HG03025 (cell line): ENCODE measurements at regions not wholly inside any gene's neighbourhood (a gene's known extent, or its start where the extent isn't known, plus 50 kb on each side); places are given as distances from the start of the nearest gene placed in this dataset.

Experiments
- ATAC-seq: cut with Tn5 transposase; IDR thresholded peaks from one replicate; pipeline ENCODE4 v1.9.1; 2021; ENCODE audit warnings: mild to moderate bottlenecking, moderate library complexity; ENCODE audit not compliant: unreplicated experiment, low FRiP score

DNA sequence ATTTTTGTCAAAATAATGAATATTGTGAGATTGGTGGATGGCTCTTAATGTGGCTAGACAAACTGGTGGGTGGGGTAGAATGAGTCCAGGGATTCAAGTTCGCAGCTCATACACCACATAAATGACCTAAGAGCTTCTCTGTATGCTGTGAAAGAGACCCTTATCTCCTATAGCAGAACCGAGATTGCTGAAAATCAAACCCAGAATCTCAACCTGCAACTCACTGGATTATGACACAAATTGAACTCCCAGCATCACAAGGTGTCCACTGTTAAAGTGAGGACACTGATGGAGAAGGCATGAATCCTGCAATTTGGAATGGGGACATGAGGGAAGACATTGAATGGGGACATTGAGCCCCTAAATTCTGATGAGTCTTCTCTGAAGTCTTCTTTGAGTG, 51.3 kb upstream of the CNKSR3 start:
- ATAC-seq, result no peak

DNA sequence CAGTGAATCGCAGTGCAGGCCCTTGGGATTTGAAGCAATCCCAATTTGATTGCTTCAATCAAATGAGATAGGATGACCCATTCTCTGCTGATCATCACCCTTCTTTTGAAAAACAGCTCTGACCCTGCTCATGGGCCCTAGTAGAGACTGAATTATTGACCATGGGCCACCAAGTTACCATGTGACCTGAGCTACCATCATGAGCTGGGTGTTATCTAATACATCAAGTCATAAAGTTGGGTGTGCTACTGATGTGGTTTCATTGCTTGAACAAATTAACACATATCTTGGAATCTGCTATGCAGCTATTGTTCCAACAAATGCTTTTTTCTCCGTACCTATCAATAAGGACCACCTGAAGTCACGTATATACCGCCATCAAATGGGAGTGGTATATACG, 54.8 kb upstream of the CNKSR3 start:
- no peak for ATAC-seq

DNA sequence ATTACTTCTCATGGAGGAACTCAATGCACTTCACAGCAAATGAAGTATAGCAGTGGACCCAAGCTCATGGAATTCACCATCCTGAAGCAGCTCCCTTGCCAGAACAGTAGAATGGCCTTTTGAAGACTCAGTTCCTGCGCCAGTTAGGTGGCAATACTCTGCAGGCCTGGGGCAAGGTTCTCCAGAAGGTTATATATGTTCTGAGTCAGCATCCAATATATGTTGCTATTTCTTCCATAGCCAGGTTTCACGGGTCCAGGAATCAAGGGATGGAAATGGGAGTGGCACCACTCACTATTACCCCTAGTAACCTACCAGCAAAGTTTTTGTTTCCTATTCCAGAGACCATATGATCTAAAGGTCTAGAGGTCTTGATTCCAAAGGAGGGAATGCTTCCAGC, 56.4 kb upstream of the CNKSR3 start:
- ATAC-seq, result no peak

DNA sequence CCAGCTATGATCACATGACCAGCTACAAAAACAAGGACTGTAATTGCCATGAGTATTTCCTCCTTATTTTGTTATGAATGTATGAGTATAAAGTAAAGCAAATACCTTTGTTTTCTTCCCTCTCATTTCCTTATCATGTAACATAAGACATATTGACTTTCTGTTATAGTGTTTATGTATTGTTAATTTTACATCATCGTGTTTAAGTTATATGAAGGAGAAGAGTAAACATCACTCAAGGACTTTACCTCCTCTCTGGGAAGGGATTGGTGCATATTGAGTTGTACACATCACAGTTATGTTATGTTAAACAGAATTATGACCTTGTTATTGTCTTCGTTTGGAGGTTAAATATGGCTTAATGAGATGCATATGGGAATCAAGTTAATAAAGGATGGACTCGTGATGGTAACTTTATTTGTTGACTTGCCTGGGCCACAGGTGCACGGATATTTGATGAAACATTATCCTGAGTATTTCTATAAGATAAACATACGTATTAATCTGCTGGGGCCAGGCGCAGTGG, 57.3 kb upstream of the CNKSR3 start:
- ATAC-seq, result no peak

DNA sequence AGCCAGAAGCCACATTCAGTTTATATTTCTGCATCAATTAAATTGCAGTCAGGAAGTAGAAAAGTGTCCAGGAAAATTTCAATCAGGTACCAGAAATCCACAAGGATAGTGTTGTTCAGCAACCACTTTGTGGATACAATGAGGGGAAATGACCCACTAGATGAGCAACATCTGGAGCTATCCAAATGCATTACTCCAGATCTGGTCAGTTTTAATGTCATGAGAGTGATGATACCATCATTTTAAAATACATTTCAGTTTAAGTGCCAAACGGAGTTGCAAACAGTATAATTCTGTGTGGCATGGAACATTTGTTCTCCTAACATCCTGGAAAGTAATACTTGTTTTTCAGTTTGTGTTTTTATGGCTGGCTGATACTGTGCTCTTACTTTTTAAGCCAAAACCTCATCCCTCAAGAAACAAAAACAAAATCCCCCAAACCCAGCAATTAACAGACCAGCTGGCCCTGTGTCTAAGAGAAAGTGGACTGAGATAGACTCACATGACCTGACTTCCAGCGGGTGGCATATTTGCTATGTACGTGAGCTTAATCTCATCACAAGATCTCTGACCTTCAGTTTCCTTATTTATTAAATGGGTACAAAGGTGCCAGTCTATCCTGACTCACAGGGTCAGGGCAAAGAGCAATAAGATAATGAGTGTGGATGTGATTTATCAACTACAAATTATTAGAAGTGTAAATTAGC, 58.8 kb upstream of the CNKSR3 start:
- no peak for ATAC-seq

DNA sequence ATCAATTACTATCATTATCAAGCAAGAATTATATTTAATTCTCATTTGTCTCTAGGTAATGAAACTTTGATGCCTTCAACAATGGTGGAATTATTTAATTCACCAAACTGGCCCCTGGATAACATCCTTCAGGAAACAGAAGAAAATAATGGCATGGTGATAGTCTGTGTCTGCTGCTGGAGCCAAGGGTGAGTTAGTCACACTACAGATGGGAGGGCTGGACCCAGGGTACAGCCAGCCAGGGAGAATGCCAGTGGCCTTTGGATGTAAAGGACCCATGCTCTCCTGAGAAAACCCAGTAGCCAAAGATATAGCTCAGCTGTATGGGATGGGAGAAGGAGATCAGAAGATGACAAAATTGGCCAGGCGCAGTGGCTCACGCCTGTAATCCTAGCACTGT, 60.0 kb upstream of the CNKSR3 start:
- no peak for ATAC-seq

DNA sequence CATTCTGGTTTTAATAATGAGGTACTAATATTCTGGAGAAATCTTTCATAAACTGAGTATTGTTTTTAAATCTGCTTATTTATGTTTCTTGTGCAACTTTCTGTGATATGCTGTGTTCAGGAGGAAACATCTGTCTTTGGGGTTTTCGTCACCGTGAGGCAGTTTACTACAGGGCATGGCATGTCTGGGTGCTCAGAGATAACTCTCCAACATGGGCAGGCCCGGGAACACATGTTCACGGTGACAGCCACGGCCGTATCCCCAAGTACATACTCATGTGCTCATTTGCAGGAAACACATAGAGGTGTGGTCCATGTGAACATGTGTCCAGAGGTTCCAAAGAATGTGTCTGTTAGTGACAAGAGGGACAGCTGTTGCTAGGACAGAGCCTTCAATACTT, 62.1 kb upstream of the CNKSR3 start:
- no peak for ATAC-seq

DNA sequence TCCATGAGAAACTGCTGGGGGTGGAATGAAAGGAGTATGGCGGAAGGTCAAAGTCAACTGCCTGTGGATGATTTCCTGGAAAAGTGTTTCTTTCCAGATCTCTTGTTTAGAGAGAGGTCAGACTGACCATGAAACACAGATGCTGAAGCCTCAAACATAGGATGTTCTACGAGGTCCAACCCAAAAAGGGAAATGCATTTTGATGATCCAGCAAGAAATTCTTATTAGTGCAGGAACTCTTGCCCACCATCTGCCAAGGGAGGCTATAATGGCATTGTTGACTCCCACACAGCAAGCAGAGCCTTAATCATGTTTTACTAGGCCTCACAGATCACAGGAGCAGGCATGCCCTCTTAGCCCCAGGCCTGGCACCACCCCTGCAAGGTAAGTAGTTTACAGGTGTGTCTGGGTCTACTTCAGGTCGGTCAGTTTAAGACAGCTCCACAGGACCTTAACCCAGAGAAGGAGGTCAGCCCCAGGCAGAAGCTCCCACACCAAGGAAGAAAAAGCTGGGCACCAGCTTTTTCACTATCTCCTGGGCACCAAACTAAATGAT, 67.6 kb upstream of the CNKSR3 start:
- ATAC-seq, result no peak

DNA sequence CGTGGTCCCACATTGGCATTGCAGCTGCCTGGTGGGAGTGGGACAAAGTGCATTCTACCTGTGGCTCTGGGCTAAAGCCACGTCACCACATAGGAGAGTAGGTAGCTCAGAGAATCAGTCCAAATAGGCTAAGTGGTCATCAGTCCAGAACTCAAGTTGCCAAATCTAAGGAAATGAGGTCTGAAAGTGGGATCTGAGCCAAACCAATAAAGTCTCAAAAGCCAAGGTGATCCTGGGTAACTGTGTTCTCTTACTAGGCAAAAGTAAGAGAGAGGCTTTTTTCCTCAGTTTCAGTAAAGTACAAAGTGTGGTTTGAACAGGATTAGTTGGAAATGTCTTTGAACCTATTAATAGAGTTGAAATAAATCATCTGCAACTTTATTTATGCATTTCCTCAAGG, 68.6 kb upstream of the CNKSR3 start:
- no peak for ATAC-seq

DNA sequence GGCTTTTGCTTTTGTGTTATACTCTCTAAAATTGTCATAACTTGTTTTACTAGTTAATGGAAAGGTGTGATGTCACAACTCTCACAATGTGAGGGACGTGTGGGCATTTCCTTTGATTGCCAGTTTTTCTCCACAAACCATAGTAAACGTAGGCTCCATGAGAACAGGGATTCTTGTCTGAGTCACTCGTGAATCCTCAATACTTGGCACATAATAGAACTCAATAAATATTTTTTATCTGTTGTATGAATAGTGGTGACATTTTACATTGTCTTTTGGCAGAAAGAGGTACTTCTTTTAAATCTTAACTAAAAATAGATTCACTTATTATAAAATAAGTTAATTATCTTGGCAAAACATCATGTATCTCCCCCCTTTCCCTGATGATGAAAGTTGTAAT, 69.0 kb upstream of the CNKSR3 start:
- ATAC-seq, result no peak

DNA sequence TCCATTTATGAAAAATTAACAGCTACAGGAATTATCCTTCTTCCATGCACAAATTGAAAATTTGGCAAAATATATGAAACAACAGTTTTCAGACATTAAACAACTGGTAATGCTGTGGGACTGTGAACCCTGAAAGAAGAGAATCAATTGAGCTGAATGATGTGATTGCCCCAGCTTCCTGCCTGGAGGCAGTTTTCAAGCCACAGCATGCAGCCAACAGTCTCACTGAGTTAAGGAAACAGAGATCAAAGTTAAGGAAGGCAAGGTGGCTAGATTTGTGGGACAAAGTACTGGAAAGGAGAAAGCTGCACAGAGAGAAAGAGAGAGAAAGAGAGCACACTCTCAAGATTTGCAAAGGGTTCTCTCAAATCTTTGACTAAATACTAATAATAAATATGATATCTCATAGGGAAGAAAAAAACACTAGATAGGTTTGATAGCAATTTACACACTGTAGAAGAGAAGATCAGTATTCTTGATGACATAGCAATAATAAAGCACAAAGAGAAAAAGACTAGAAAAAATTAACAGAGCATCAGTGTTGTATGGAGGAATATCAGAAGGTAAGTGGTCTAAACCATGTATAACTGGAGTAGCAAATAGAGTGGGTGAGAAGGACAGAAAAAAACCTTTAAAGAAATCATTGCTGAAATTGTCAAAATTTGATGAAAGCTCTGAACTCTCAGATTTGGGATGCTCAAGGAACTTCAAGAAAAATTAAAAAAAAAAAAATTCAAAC, 70.1 kb upstream of the CNKSR3 start:
- ATAC-seq, result no peak

DNA sequence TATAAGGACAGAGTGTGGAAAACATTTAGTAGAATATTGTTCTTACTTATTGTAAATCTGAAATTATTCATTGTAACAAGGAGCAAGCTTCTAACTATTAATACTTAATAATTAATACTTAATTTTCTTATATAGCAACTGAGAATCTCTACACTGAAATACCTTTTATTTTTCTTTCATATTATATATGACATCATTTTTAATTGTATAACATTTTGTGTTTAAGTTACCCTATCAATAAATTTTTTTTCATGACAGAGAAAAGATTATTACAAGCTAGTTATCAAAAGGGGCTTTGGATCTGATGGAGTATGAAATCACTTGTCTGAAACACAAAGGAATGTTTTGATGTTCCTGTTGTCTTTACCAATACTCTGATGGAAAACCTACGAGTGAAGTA, 72.2 kb upstream of the CNKSR3 start:
- ATAC-seq, result no peak

DNA sequence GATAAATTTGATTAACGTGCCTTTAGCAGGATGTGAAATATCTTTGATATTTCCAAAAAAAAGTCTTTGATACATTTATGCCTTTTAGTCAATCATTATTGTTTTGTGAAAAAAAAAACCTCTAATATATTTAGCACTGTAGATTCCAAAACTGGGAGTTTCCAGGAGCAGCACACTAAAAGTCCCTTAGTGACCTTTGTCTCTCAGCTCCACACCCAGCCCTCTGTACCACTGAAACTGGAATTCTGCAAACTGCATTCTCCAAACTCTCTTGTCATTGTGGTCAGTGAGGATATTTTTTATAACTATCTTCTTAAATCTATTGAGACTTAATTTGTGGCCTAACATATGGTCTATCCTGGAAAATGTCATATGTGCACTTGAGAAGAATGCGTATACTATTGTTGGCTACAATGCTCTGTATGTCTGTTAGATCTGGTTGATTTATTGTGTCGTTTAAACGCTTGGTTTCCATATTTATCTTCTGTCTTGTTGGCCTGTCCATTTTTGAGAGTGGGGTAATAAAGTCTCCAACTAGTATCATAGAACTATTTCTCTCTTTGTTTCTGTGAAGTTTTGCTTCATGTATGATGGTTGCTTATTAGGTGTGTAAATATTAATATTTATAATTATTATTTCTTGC, 73.2 kb upstream of the CNKSR3 start:
- no peak for ATAC-seq

DNA sequence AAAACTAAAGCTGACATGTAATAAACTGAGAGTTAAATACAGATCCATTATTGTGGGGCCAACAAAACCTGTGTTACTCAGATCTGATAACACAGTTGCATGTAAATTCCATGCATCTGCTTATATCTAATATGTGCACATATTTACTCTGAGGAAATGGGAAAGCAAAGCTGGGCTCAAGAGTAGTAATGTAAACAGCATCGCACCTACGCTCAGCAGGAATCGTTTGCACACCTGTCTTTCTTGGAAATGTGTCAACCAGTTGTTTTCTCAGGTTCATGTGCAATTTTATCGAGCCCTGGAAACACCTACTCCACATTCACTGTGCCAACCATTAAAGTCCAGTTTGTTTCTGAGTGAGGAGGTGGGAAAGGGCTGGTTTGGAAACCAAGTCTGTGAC, 80.3 kb upstream of the CNKSR3 start:
- ATAC-seq, result no peak

DNA sequence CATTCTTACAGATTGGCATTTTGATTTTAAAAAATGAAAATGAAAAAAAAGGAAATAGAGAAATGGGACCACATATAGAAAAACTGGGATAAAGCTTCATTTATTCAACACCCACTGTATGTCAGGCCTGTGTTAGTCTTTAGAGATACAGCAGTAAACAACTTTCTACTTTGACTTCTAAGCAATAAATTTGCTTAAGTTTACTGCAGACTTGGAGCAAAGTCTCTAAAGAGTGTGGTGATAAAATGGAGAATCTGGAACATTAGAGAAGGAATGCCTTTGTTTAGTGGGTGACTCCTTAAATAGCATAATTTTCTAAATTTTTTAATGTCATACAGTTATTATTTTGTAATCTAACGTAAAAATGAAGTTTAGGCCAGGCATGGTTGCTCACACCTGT, 80.7 kb upstream of the CNKSR3 start:
- no peak for ATAC-seq

DNA sequence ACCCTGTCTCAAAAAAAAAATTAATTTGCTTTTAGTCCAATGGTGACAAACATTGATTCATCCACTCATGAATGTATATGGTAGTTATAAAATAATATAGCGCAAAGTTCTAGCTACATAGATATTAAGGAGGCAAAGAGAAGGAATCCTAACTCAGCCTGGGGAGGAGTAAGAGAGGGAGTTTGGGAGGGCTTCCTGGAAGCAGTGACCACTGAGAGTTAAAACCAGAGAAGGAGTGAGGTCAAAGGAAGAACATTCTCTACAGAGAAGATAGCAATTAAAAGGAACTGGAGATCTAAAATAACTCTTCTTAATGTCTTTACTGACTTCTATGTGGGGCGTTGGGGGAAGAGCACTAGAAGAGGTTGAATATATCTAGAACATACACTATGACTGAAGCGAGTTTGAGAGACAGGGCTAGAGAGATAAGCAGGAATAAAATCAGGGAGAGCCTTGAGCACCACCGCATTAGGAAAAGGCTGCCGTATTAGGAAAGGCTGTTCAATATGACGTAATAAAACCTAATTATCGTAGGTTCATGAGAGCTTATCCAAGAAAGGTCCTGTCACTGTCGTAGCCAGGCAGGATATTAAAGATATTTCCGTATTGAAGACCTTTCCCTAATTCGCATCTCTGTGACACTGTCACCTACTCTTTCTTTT, 81.8 kb upstream of the CNKSR3 start:
- no peak for ATAC-seq

DNA sequence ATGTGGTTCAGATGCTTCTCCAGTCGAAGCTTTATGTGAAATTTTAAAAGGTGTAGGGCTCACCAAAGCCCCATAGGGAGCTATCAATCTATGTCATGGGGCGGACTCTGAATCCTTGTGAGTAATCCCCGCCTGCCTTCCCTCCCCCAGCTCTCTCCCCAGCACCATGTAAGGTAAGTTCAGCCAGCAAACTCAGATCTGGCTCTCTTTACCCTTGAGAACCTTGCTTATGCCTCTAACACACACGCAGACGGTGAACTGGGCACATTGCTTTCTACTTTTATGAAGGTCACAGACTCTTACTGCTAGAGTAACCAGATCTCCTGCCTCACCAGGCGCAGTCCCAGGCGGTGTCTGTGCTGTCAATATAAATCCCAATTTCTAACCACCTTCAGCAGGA, 82.6 kb upstream of the CNKSR3 start:
- no peak for ATAC-seq

DNA sequence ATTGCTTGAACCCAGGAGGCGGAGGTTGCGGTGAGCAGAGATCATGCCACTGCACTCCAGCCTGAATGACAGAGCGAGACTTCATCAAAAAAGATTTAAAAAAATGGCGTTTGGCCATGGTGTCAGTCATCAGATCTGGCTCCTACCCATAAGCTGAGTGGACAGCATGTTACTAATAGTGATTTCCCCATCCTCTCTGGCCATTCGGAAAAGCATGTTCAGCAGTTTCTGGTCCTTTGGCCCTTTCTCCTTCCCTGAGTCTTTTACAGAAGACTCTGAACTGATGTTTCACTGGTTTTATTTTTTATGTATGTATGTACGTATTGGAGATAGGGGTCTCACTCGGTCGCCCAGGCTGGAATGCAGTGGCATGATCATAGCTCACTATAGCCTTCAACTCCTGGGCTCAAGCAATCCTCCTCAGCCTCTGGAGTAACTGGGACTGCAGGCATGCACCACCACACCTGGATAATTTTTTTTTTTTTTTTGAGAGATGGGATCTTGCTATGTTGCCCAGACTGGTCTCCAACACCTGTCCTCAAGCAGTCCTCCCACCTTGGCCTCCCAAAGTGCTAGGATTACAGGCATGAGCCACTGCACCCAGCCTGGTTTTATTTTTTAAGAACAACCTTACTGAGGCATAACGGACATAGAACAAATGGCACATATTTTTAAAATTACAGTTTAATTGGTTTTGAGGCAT, 84.2 kb upstream of the CNKSR3 start:
- no peak for ATAC-seq

DNA sequence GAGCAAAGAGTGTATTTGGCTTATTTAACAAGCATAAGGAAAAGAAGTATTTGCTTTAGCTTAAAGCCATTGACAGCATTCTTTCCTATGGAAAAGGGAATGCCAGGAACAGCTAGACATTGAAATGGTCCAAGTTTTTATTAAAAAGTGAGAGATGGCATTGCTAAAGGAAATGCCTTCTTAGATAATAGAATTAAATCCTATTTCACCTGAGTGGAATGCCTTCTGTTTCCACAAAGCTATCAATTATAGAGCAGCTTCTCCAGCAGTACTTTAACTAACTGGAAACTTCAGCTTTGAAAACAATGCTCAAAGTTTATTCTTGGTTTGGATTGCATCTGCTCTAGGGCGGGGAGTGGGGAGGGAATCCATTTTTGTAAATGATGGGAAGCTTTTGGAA, 85.1 kb upstream of the CNKSR3 start:
- ATAC-seq, result no peak

DNA sequence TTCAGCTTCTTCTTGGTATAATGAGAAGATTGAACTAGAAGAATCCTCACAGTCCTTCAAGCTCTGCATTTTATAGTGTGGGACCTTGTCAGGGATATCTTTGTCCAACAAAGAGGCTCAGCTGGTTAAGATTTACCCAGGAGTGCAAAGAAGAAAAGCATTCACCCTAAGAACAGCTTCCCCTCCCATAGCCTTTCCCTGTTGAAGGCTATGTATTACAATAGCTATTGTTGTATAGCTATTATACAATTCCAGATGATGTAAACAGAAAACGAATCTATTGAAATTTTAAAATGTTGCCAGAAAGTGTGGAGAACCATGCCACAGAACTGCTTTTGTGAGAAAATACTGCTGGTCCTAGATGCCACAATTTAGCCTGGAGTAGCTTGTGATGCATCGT, 85.5 kb upstream of the CNKSR3 start:
- no peak for ATAC-seq
